MM.1S (cell line): ENCODE measurements at regions not wholly inside any gene's neighbourhood (a gene's known extent, or its start where the extent isn't known, plus 50 kb on each side); places are given as distances from the start of the nearest gene placed in this dataset.

Source experiments
- DNase-seq: peaks from one replicate; pipeline ENCODE4 v3.0.0-alpha.2; 2015
- H2AFZ ChIP-seq: fragments of 300-600 bp; sonication (generic); 2 replicates; pipeline ENCODE4 v1.6.0; 2016; ENCODE audit warnings: antibody characterized with exemption, low read length
- H3F3A ChIP-seq: fragments of 300-600 bp; sonication (generic); 2 replicates; pipeline ENCODE4 v1.6.1; 2016; ENCODE audit warnings: mild to moderate bottlenecking, antibody characterized with exemption, low read length, moderate library complexity, mixed read lengths; ENCODE audit not compliant: insufficient read depth
- H3K27ac ChIP-seq: fragments of 300-600 bp; sonication (generic); 2 replicates; pipeline ENCODE4 v1.5.1; 2016; ENCODE audit warnings: mild to moderate bottlenecking, low read length
- H3K27me3 ChIP-seq: fragments of 300-600 bp; sonication (generic); replicated peaks from 2 replicates; pipeline ENCODE4 v1.6.0; 2016; ENCODE audit warnings: low read length; ENCODE audit not compliant: insufficient read depth
- H3K36me3 ChIP-seq: fragments of 300-600 bp; sonication (generic); replicated peaks from 2 replicates; pipeline ENCODE4 v1.6.1; 2016; ENCODE audit warnings: mild to moderate bottlenecking, low read length, mixed read lengths; ENCODE audit not compliant: insufficient read depth
- H3K4me1 ChIP-seq: fragments of 300-600 bp; sonication (generic); 2 replicates; pipeline ENCODE4 v1.6.1; 2016; ENCODE audit warnings: low read length, mixed read lengths
- H3K4me2 ChIP-seq: fragments of 300-600 bp; sonication (generic); 2 replicates; pipeline ENCODE4 v1.6.0; 2016; ENCODE audit warnings: low read depth, low read length
- H3K4me3 ChIP-seq: fragments of 300-600 bp; sonication (generic); 2 replicates; pipeline ENCODE4 v1.5.1; 2016; ENCODE audit warnings: low read length, mixed read lengths
- H3K79me2 ChIP-seq: fragments of 300-600 bp; sonication (generic); 2 replicates; pipeline ENCODE4 v1.6.1; 2016; ENCODE audit warnings: mixed run types, low read length, mixed read lengths
- H3K9ac ChIP-seq: fragments of 300-600 bp; sonication (generic); 2 replicates; pipeline ENCODE4 v1.6.1; 2016; ENCODE audit warnings: low read length, mixed read lengths
- H3K9me2 ChIP-seq: fragments of 300-600 bp; sonication (generic); replicated peaks from 2 replicates; pipeline ENCODE4 v1.6.1; 2016; ENCODE audit warnings: mild to moderate bottlenecking, low read length, mixed read lengths; ENCODE audit not compliant: insufficient read depth
- H3K9me3 ChIP-seq: fragments of 300-600 bp; sonication (generic); replicated peaks from 2 replicates; pipeline ENCODE4 v1.6.1; 2016; ENCODE audit warnings: mild to moderate bottlenecking, low read length, mixed read lengths; ENCODE audit not compliant: insufficient read depth
- H4K20me1 ChIP-seq: fragments of 300-600 bp; sonication (generic); 2 replicates; pipeline ENCODE4 v1.6.1; 2016; ENCODE audit warnings: mild to moderate bottlenecking, low read length, moderate library complexity, mixed read lengths; ENCODE audit not compliant: insufficient read depth
- CTCF ChIP-seq: fragments of 300-600 bp; sonication (generic); IDR thresholded peaks from 2 replicates; pipeline ENCODE4 v1.5.1; 2016; ENCODE audit warnings: antibody characterized with exemption, low read length, mixed read lengths
- EZH2 ChIP-seq: fragments of 300-600 bp; sonication (generic); optimal IDR thresholded peaks from 2 replicates; pipeline ENCODE3; 2017; ENCODE audit warnings: low read depth, mild to moderate bottlenecking, antibody characterized with exemption, low read length, mixed read lengths
- EZH2phosphoT487 ChIP-seq: fragments of 300-600 bp; sonication (generic); IDR thresholded peaks from 2 replicates; pipeline ENCODE4 v1.6.1; 2018; ENCODE audit warnings: antibody characterized with exemption, low read length

GRCh38 chr2:126792186-126792585 is 106.5 kb upstream of the TEX51 start:
- Histone ChIP-seq H3K36me3 (no peaks in the 10 kb centered on the region), H3K4me2 (no peak overlapping the region), H4K20me1 (no peaks in the 10 kb centered on the region), H3K9me2 (no peaks in the 10 kb centered on the region), H3K4me1 (no peaks in the 10 kb centered on the region), H3F3A (no peaks in the 10 kb centered on the region), H3K27ac (no peak overlapping the region), H3K79me2 (no peaks in the 10 kb centered on the region), H3K9me3 (no peaks in the 10 kb centered on the region), H3K9ac (no peak overlapping the region), H3K27me3 (no peaks in the 10 kb centered on the region), H2AFZ (no peak overlapping the region), H3K4me3 (no peak overlapping the region)
- no peak for DNase-seq
- no peak for TF ChIP-seq EZH2phosphoT487
- no peak for TF ChIP-seq EZH2
- no peak for TF ChIP-seq CTCF

GRCh38 chr2:126792993-126793392 is 105.7 kb upstream of the TEX51 start:
- Histone ChIP-seq H3K9ac (no peak overlapping the region), H3K27me3 (no peaks in the 10 kb centered on the region), H3K27ac (no peak overlapping the region), H2AFZ (no peak overlapping the region), H3K9me2 (no peaks in the 10 kb centered on the region), H3K4me1 (no peaks in the 10 kb centered on the region), H3K9me3 (no peaks in the 10 kb centered on the region), H3K36me3 (no peaks in the 10 kb centered on the region), H4K20me1 (no peaks in the 10 kb centered on the region), H3F3A (no peaks in the 10 kb centered on the region), H3K79me2 (no peaks in the 10 kb centered on the region), H3K4me3 (no peak overlapping the region), H3K4me2 (no peak overlapping the region)
- TF ChIP-seq EZH2phosphoT487 (no peak), EZH2 (no peak), CTCF (no peak)
- no peak for DNase-seq

GRCh38 chr2:126793885-126794613 is 104.6 kb upstream of the TEX51 start:
- TF ChIP-seq EZH2phosphoT487 (no peak), CTCF (no peak), EZH2 (no peak)
- Histone ChIP-seq H3K79me2 (no peaks in the 10 kb centered on the region), H3K9ac (no peak overlapping the region), H3K4me1 (no peaks in the 10 kb centered on the region), H3K4me3 (no peak overlapping the region), H3K9me2 (no peaks in the 10 kb centered on the region), H3K36me3 (no peaks in the 10 kb centered on the region), H3K27me3 (no peaks in the 10 kb centered on the region), H4K20me1 (no peaks in the 10 kb centered on the region), H2AFZ (no peak overlapping the region), H3K27ac (no peak overlapping the region), H3K9me3 (no peaks in the 10 kb centered on the region), H3K4me2 (no peak overlapping the region), H3F3A (no peaks in the 10 kb centered on the region)
- no peak for DNase-seq
